Colonic mucosa (tissue), 4 donors: ENCODE measurements at regions not wholly inside any gene's neighbourhood (a gene's known extent, or its start where the extent isn't known, plus 50 kb on each side); places are given as distances from the start of the nearest gene placed in this dataset.

Source experiments
- DNase-seq: peaks from one replicate; pipeline ENCODE4 v3.0.0-alpha.2; 2020
- H3K27ac ChIP-seq: fragments of 200-600 bp; one replicate; pipeline ENCODE4 v1.8.0; 2021
- H3K27me3 ChIP-seq: fragments of 200-600 bp; one replicate; pipeline ENCODE4 v1.8.0; 2021
- H3K36me3 ChIP-seq: fragments of 200-600 bp; one replicate; pipeline ENCODE4 v1.8.0; 2021
- H3K4me1 ChIP-seq: fragments of 200-600 bp; one replicate; pipeline ENCODE4 v1.8.0; 2021; ENCODE audit warnings: mild to moderate bottlenecking
- H3K4me3 ChIP-seq: fragments of 200-600 bp; one replicate; pipeline ENCODE4 v1.8.0; 2021
- H3K9ac ChIP-seq, 2 donors: one replicate each; pipeline ENCODE4 v1.7.0; 2013; ENCODE audit warnings: control low read depth in 2 of 2, low read depth in 2 of 2, low read length in 2 of 2
- H3K9me3 ChIP-seq: fragments of 200-600 bp; one replicate; pipeline ENCODE4 v1.8.0; 2021
- CTCF ChIP-seq: fragments of 200-600 bp; IDR thresholded peaks from one replicate; pipeline ENCODE4 v1.8.0; 2022; ENCODE audit warnings: antibody characterized with exemption, mild to moderate bottlenecking
- intact Hi-C: fragments of 100-400 bp; cut with DNase I; formaldehyde crosslinking; loops from one replicate; pipeline ENCODE4 v1.14.1; 2022
- donor health status: healthy.
- donor health status: DM: no; HTN: no; CAD: no.
- donor health status: DM: no; HTN: no; CAD: no.

DNA sequence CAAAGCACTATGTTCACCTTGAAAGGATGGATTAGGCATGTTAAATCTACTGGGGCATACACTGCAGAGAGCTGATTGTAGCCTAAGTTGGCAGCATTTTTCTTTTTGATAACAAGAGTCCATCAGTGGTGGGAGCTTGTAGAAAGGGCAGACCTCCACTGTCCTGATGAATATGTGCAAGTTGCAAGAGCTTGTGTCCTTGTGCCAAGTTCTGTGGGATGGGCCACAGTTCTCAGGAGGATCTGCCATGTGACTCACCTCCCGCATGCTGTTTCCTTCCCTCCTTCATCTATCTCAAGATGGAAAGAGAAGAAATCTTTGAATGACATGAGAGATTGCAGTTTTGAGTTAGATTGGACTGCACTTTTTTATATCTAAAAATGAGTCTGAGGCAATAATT lies 58.3 kb upstream of the GGTLC1 start:
- TF ChIP-seq CTCF, result no peak
- no peaks in the 10 kb centered on the region for H3K36me3 ChIP-seq
- no peak overlapping the region for H3K9ac ChIP-seq
- no peak overlapping the region for H3K27ac ChIP-seq
- H3K4me1 ChIP-seq, result no peaks in the 10 kb centered on the region
- no peaks in the 10 kb centered on the region for H3K9me3 ChIP-seq
- intact Hi-C loops, result no loop called here
- H3K4me3 ChIP-seq, result no peak overlapping the region
- DNase-seq, result no peak
- H3K27me3 ChIP-seq, result no peaks in the 10 kb centered on the region

DNA sequence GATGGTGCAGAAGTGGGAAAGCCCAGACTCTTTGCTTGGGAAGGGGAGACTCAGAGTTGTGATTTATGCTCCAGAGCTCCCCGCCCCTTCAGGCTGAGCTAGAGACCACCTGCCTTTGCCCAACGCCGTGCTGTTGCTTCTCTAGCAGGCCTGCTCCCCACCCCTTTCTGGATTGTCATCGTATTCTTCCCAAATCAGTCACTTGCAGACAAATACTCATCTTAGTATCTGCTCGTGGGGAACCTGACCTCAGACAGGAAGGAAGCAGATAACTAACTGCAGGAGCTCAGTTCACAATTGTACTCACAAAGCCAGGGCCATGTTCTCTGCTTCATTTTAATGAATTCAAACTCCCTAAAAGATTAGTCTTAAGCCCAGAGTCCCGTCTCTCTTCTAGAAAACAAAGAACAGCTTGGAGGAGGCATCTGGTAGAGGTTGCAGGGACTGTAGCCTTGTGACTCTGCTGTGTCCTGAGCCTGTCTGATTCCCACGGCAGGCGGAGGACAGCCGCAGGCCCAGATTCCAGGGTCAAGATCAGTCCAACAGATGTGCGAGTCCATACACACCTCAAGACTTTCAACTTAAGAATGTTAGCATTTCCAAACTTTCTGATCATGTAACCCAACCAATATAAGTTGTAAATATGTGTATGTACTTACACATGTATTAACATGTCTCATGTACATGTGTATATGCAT lies 57.2 kb upstream of the GGTLC1 start:
- DNase-seq, result no peak
- Histone ChIP-seq H3K4me3 (no peak overlapping the region), H3K27ac (no peak overlapping the region), H3K27me3 (no peaks in the 10 kb centered on the region), H3K9me3 (no peaks in the 10 kb centered on the region), H3K9ac (no peak overlapping the region), H3K4me1 (no peaks in the 10 kb centered on the region), H3K36me3 (no peaks in the 10 kb centered on the region)
- no peak for TF ChIP-seq CTCF
- intact Hi-C loops, result no loop called here

- Histone ChIP-seq H3K4me1 (no peaks in the 10 kb centered on the region), H3K9ac (no peak overlapping the region), H3K4me3 (no peak overlapping the region), H3K27me3 (no peaks in the 10 kb centered on the region), H3K9me3 (no peaks in the 10 kb centered on the region), H3K27ac (no peak overlapping the region), H3K36me3 (no peaks in the 10 kb centered on the region)
- no peak for DNase-seq
- TF ChIP-seq CTCF, result no peak
- intact Hi-C loops, result no loop called here
Measured at GRCh38 chr20:24043294-24043693, 54.7 kb upstream of the GGTLC1 start.

DNA sequence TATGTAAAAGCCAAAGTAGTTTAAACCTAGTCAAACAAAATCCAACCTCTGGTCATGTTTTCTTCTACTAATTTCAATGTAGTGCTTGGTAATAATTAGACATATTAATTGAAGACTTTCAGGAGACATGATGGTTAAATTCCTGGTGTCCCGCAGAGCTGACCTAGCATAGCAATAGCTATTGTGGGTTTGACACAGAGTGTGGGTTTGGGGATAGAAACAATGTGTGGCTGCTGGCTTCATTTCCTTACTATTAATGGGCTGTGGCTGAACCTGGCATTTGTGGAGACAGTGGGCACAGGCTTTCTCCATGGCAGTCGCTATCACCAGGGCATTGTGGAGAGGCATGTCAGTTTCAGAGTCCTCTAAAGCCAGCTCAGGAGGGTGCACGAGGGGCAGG lies 54.1 kb upstream of the GGTLC1 start:
- DNase-seq, result no peak
- Histone ChIP-seq H3K4me3 (no peak overlapping the region), H3K27me3 (no peaks in the 10 kb centered on the region), H3K9ac (no peak overlapping the region), H3K4me1 (no peaks in the 10 kb centered on the region), H3K36me3 (no peaks in the 10 kb centered on the region), H3K27ac (no peak overlapping the region), H3K9me3 (no peaks in the 10 kb centered on the region)
- intact Hi-C loops, result no loop called here
- no peak for TF ChIP-seq CTCF

- DNase-seq, result no peak
- TF ChIP-seq CTCF, result no peak
- H3K27me3 ChIP-seq, result no peaks in the 10 kb centered on the region
- H3K4me1 ChIP-seq, result no peaks in the 10 kb centered on the region
- H3K9ac ChIP-seq, result no peak overlapping the region
- intact Hi-C loops, result no loop called here
- no peaks in the 10 kb centered on the region for H3K9me3 ChIP-seq
- no peak overlapping the region for H3K4me3 ChIP-seq
- H3K27ac ChIP-seq, result no peak overlapping the region
- H3K36me3 ChIP-seq, result no peaks in the 10 kb centered on the region
Measured at GRCh38 chr20:24040896-24041459, 52.4 kb upstream of the GGTLC1 start.
